ENCODE measurements at regions not wholly inside any gene's neighbourhood (a gene's known extent, or its start where the extent isn't known, plus 50 kb on each side); places are given as distances from the start of the nearest gene placed in this dataset.

- TF ChIP-seq, protein P1, sequence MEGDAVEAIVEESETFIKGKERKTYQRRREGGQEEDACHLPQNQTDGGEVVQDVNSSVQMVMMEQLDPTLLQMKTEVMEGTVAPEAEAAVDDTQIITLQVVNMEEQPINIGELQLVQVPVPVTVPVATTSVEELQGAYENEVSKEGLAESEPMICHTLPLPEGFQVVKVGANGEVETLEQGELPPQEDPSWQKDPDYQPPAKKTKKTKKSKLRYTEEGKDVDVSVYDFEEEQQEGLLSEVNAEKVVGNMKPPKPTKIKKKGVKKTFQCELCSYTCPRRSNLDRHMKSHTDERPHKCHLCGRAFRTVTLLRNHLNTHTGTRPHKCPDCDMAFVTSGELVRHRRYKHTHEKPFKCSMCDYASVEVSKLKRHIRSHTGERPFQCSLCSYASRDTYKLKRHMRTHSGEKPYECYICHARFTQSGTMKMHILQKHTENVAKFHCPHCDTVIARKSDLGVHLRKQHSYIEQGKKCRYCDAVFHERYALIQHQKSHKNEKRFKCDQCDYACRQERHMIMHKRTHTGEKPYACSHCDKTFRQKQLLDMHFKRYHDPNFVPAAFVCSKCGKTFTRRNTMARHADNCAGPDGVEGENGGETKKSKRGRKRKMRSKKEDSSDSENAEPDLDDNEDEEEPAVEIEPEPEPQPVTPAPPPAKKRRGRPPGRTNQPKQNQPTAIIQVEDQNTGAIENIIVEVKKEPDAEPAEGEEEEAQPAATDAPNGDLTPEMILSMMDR (IDR thresholded peaks at IDR 0.05; ENCODE audit: low read depth, low read length), result no peak
- Histone ChIP-seq H3K4me1 (no peaks in the 10 kb centered on the region), H3K9me3 (no peaks in the 10 kb centered on the region), H3K36me3 (no peaks in the 10 kb centered on the region), H3K27me3 (no peaks in the 10 kb centered on the region), H3K4me3 (ENCODE audit: low read depth, low read length) (no peak overlapping the region)
- DNase-seq, result no peak
These were observed 360.4 kb upstream of the NWD2 start for GRCh38 chr4:36884151-36884550.

GRCh38 chr4:36891971-36892370, 352.6 kb upstream of the NWD2 start:
- Histone ChIP-seq H3K9me3 (no peaks in the 10 kb centered on the region), H3K36me3 (no peaks in the 10 kb centered on the region), H3K27me3 (no peaks in the 10 kb centered on the region), H3K4me1 (no peaks in the 10 kb centered on the region), H3K4me3 (ENCODE audit: low read depth, low read length) (no peak overlapping the region)
- TF ChIP-seq, protein P1 (IDR thresholded peaks at IDR 0.05; ENCODE audit: low read depth, low read length), result no peak
- DNase-seq, result no peak

- H3K9me3 ChIP-seq, result no peaks in the 10 kb centered on the region
- no peaks in the 10 kb centered on the region for H3K27me3 ChIP-seq
- TF ChIP-seq, protein P1 (IDR thresholded peaks at IDR 0.05; ENCODE audit: low read depth, low read length), result no peak
- no peaks in the 10 kb centered on the region for H3K4me1 ChIP-seq
- no peak for DNase-seq
- H3K4me3 ChIP-seq (ENCODE audit: low read depth, low read length), result no peak overlapping the region
- no peaks in the 10 kb centered on the region for H3K36me3 ChIP-seq
These were observed 344.0 kb upstream of the NWD2 start for GRCh38 chr4:36900446-36900987.

DNA sequence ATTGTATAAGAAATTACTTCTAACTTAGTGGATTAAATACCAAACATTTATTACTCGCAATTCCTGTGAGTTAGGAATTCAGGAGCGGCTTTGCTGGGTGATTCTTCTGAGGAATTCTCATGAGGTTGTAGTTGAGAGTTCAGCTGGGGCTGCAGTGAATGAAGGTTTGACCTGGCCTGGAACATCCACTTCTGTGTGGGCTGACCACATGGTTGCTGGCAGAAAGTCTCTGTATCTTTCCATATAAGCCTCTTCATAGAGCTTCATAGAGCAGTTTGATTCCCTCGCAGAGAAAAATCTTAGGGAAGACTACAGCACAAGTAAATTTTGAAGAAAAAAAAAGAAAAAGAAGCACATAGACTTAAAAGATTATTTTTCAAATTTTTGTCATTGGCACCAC, 339.7 kb upstream of the NWD2 start:
- Histone ChIP-seq H3K9me3 (no peaks in the 10 kb centered on the region; the same call in 1 of the 2 replicates), H3K27me3 (no peaks in the 10 kb centered on the region), H3K4me3 (ENCODE audit: low read depth, low read length) (no peak overlapping the region), H3K4me1 (no peaks in the 10 kb centered on the region), H3K36me3 (no peaks in the 10 kb centered on the region)
- DNase-seq, result no peak
- TF ChIP-seq, protein P1 (IDR thresholded peaks at IDR 0.05; ENCODE audit: low read depth, low read length), result no peak

DNA sequence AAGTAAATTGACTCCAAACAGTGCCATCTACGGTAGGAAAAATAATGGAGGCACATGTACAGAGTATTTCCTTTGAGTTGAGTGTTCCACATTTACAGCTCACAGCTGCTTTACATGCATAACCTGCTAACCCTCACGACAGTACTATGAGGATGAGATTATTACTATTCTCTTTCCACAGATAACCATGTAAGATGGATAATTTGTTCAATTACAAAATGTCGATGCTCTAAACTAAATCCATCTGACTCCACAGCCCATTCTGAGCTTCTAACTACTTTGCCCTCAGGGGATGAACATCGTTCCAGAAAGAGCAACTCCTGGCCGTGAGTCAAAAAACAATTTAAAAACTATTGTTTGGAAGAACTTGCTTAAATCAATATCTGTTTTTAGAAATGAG, 330.4 kb upstream of the NWD2 start:
- H3K36me3 ChIP-seq, result no peaks in the 10 kb centered on the region
- H3K27me3 ChIP-seq, result no peaks in the 10 kb centered on the region
- TF ChIP-seq, protein P1 (IDR thresholded peaks at IDR 0.05; ENCODE audit: low read depth, low read length), result no peak
- DNase-seq, result no peak
- no peak overlapping the region for H3K4me3 ChIP-seq (ENCODE audit: low read depth, low read length)
- H3K4me1 ChIP-seq, result no peaks in the 10 kb centered on the region
- H3K9me3 ChIP-seq, result no peaks in the 10 kb centered on the region; the same call in 1 of the 2 replicates

DNA sequence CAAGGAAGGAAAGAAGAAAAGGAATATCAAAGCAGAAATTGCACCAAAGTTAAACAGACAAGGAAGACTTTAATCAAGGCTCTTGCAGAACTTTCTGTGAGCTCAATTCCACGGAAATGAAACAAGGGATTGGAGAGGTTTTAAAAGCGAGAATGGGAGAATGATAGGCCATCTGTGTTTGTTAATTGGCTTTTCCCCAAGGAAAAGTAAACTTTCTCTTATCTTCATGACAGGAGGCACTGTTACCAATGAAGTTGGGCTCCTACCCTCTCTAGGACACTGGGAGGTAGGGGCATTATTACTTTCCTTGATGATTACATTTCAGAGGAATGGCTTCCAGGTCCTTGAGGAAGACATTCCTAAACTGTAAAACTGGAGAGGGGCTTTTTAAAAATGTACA, 328.8 kb upstream of the NWD2 start:
- H3K27me3 ChIP-seq, result no peaks in the 10 kb centered on the region
- no peaks in the 10 kb centered on the region for H3K36me3 ChIP-seq
- DNase-seq, result no peak
- no peaks in the 10 kb centered on the region for H3K9me3 ChIP-seq
- no peaks in the 10 kb centered on the region for H3K4me1 ChIP-seq
- TF ChIP-seq, protein P1 (IDR thresholded peaks at IDR 0.05; ENCODE audit: low read depth, low read length), result no peak
- no peak overlapping the region for H3K4me3 ChIP-seq (ENCODE audit: low read depth, low read length)

Measured in BE2C (cell line).